GM18520 (cell line): ENCODE measurements at regions not wholly inside any gene's neighbourhood (a gene's known extent, or its start where the extent isn't known, plus 50 kb on each side); places are given as distances from the start of the nearest gene placed in this dataset.
"Not testable (repeated sequence)": the region's sequence is repeated elsewhere in the genome, so short reads cannot be mapped to it uniquely, and the experiment has no call there.

ENCODE experiments used
- ATAC-seq: cut with Tn5 transposase; IDR thresholded peaks from one replicate; pipeline ENCODE4 v1.9.1; 2021; ENCODE audit not compliant: unreplicated experiment

GRCh38 chr2:53498210-53498609 lies 269.4 kb upstream of the CHAC2 start:
- no peak for ATAC-seq

- ATAC-seq = no peak
Observed at GRCh38 chr2:53497020-53497419, 270.6 kb upstream of the CHAC2 start.

- ATAC-seq = no peak
Observed at GRCh38 chr2:53493210-53493609, 274.4 kb upstream of the CHAC2 start.

GRCh38 chr2:53490659-53491058 lies 276.9 kb upstream of the CHAC2 start:
- ATAC-seq = no peak

- ATAC-seq = not testable (repeated sequence)
Observed at GRCh38 chr2:53486185-53486899, 281.3 kb upstream of the CHAC2 start.

- no peak for ATAC-seq
Observed at GRCh38 chr2:53485021-53485728, 282.4 kb upstream of the CHAC2 start.

GRCh38 chr2:53484531-53484930 lies 283.1 kb upstream of the CHAC2 start:
- no peak for ATAC-seq

- ATAC-seq = no peak
Observed at GRCh38 chr2:53477517-53477916, 290.1 kb upstream of the CHAC2 start.

GRCh38 chr2:53476834-53477233 lies 290.8 kb upstream of the CHAC2 start:
- ATAC-seq = no peak

GRCh38 chr2:53475766-53476165 lies 291.8 kb upstream of the CHAC2 start:
- ATAC-seq = no peak

GRCh38 chr2:53475321-53475720 lies 292.3 kb upstream of the CHAC2 start:
- no peak for ATAC-seq

GRCh38 chr2:53474914-53475313 lies 292.7 kb upstream of the CHAC2 start:
- ATAC-seq = no peak

- no peak for ATAC-seq
Observed at GRCh38 chr2:53473775-53474311, 293.8 kb upstream of the CHAC2 start.

GRCh38 chr2:53473236-53473635 lies 294.4 kb upstream of the CHAC2 start:
- no peak for ATAC-seq

- no peak for ATAC-seq
Observed at GRCh38 chr2:53467467-53468180, 300.0 kb upstream of the CHAC2 start.

GRCh38 chr2:53463806-53464726 lies 303.5 kb upstream of the CHAC2 start:
- no peak for ATAC-seq

- ATAC-seq = no peak
Observed at GRCh38 chr2:53460937-53461336, 306.7 kb upstream of the CHAC2 start.

- no peak for ATAC-seq
Observed at GRCh38 chr2:53460347-53460746, 307.3 kb upstream of the CHAC2 start.

GRCh38 chr2:53455094-53455493 lies 312.5 kb upstream of the CHAC2 start:
- ATAC-seq = no peak

- no peak for ATAC-seq
Observed at GRCh38 chr2:53452957-53453748, 314.5 kb upstream of the CHAC2 start.
